Panc1 (cell line): ENCODE measurements at regions not wholly inside any gene's neighbourhood (a gene's known extent, or its start where the extent isn't known, plus 50 kb on each side); places are given as distances from the start of the nearest gene placed in this dataset.

Experiments used
- POLR2AphosphoS5 ChIP-seq: IDR thresholded peaks from 2 replicates; pipeline ENCODE4 v1.6.1; 2012; ENCODE audit warnings: mild to moderate bottlenecking, low read depth, low read length, moderate library complexity
- SIN3A ChIP-seq: IDR thresholded peaks from 2 replicates; pipeline ENCODE4 v1.6.1; 2012; ENCODE audit warnings: low read depth, mild to moderate bottlenecking, low read length, moderate library complexity, borderline replicate concordance; ENCODE audit not compliant: insufficient read depth
- TF ChIP-seq, protein P1 (sequence below): fragments of 450-650 bp; IDR thresholded peaks from 2 replicates; pipeline ENCODE4 v1.5.1; 2017; ENCODE audit warnings: mild to moderate bottlenecking
- TF ChIP-seq, protein P2 (sequence below), 2 experiments: IDR thresholded peaks; 2 replicates each; pipeline ENCODE4 v1.6.1; 2011 to 2012; ENCODE audit warnings: low read depth in 2 of 2, control low read depth in 1 of 2, low read length in 1 of 2, mild to moderate bottlenecking in 1 of 2, moderate library complexity in 1 of 2; ENCODE audit not compliant: insufficient read depth in 1 of 2

GRCh38 chr5:40440746-40441145 lies 239.0 kb upstream of the PTGER4 start:
- TF ChIP-seq, protein P1, sequence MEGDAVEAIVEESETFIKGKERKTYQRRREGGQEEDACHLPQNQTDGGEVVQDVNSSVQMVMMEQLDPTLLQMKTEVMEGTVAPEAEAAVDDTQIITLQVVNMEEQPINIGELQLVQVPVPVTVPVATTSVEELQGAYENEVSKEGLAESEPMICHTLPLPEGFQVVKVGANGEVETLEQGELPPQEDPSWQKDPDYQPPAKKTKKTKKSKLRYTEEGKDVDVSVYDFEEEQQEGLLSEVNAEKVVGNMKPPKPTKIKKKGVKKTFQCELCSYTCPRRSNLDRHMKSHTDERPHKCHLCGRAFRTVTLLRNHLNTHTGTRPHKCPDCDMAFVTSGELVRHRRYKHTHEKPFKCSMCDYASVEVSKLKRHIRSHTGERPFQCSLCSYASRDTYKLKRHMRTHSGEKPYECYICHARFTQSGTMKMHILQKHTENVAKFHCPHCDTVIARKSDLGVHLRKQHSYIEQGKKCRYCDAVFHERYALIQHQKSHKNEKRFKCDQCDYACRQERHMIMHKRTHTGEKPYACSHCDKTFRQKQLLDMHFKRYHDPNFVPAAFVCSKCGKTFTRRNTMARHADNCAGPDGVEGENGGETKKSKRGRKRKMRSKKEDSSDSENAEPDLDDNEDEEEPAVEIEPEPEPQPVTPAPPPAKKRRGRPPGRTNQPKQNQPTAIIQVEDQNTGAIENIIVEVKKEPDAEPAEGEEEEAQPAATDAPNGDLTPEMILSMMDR = no peak
- TF ChIP-seq SIN3A = no peak
- no peak for TF ChIP-seq POLR2AphosphoS5
- TF ChIP-seq, protein P2, sequence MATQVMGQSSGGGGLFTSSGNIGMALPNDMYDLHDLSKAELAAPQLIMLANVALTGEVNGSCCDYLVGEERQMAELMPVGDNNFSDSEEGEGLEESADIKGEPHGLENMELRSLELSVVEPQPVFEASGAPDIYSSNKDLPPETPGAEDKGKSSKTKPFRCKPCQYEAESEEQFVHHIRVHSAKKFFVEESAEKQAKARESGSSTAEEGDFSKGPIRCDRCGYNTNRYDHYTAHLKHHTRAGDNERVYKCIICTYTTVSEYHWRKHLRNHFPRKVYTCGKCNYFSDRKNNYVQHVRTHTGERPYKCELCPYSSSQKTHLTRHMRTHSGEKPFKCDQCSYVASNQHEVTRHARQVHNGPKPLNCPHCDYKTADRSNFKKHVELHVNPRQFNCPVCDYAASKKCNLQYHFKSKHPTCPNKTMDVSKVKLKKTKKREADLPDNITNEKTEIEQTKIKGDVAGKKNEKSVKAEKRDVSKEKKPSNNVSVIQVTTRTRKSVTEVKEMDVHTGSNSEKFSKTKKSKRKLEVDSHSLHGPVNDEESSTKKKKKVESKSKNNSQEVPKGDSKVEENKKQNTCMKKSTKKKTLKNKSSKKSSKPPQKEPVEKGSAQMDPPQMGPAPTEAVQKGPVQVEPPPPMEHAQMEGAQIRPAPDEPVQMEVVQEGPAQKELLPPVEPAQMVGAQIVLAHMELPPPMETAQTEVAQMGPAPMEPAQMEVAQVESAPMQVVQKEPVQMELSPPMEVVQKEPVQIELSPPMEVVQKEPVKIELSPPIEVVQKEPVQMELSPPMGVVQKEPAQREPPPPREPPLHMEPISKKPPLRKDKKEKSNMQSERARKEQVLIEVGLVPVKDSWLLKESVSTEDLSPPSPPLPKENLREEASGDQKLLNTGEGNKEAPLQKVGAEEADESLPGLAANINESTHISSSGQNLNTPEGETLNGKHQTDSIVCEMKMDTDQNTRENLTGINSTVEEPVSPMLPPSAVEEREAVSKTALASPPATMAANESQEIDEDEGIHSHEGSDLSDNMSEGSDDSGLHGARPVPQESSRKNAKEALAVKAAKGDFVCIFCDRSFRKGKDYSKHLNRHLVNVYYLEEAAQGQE (IDR thresholded peaks at IDR 0.05; ENCODE audit: insufficient read depth in 1 of 2, low read depth in 2 of 2, low read length in 1 of 2) = no peak
